PC-9 (cell line): ENCODE measurements at regions not wholly inside any gene's neighbourhood (a gene's known extent, or its start where the extent isn't known, plus 50 kb on each side); places are given as distances from the start of the nearest gene placed in this dataset.

Source experiments
- BruUV-seq: library from RNA; stranded (reverse); fragments of 400-500 nt; replicated peaks from 2 replicates; lab custom pipeline; 2021; lab: Mats Ljungman, UMichigan
- CTCF ChIA-PET: fragments of 300-600 bp; sonication (Branson Sonifier 250); formaldehyde crosslinking; loops from one replicate; lab custom pipeline; 2022; ENCODE audit warnings: antibody characterized with exemption; lab: Charles Lee
- POLR2A ChIA-PET: fragments of 300-600 bp; sonication (Branson Sonifier 250); formaldehyde crosslinking; loops from one replicate; lab custom pipeline; 2022; ENCODE audit warnings: antibody characterized with exemption; ENCODE audit not compliant: unreplicated experiment; lab: Charles Lee
- DNase-seq, 2 experiments: peaks; one replicate each; pipeline versions ENCODE4 v3.0.0 to v3.0.0-alpha.2; 2015 to 2022; ENCODE audit warnings: mixed read lengths in 1 of 2
- H2AFZ ChIP-seq: fragments of 200-600 bp; sonication (generic); 2 replicates; pipeline ENCODE4 v1.8.1; 2017; ENCODE audit warnings: antibody characterized with exemption
- H3F3A ChIP-seq: fragments of 200-600 bp; sonication (generic); 2 replicates; pipeline ENCODE4 v1.8.1; 2017; ENCODE audit warnings: antibody characterized with exemption, mild to moderate bottlenecking, low read depth; ENCODE audit not compliant: insufficient read depth
- H3K27ac ChIP-seq: fragments of 200-600 bp; sonication (generic); 2 replicates; pipeline ENCODE4 v1.6.1; 2016; ENCODE audit warnings: mixed run types
- H3K27me3 ChIP-seq: fragments of 200-600 bp; sonication (generic); 2 replicates; pipeline ENCODE4 v1.6.1; 2016; ENCODE audit warnings: low read depth, mixed run types; ENCODE audit not compliant: insufficient read depth
- H3K36me3 ChIP-seq: fragments of 200-600 bp; sonication (generic); 2 replicates; pipeline ENCODE4 v1.6.1; 2016; ENCODE audit warnings: low read depth, mixed run types
- H3K4me1 ChIP-seq: fragments of 200-600 bp; sonication (generic); replicated peaks from 2 replicates; pipeline ENCODE4 v1.6.1; 2016; ENCODE audit warnings: mixed run types; ENCODE audit not compliant: insufficient read depth
- H3K4me2 ChIP-seq: fragments of 200-600 bp; sonication (generic); 2 replicates; pipeline ENCODE4 v1.6.1; 2017; ENCODE audit warnings: mixed run types
- H3K4me3 ChIP-seq: fragments of 200-600 bp; sonication (generic); 2 replicates; pipeline ENCODE4 v1.6.1; 2016; ENCODE audit warnings: mixed run types
- H3K79me2 ChIP-seq: fragments of 200-600 bp; sonication (generic); 2 replicates; pipeline ENCODE4 v1.6.1; 2017; ENCODE audit warnings: low read depth, mixed run types
- H3K9me2 ChIP-seq: fragments of 200-600 bp; sonication (generic); 2 replicates; pipeline ENCODE4 v1.8.1; 2017; ENCODE audit warnings: mild to moderate bottlenecking; ENCODE audit not compliant: insufficient read depth
- H3K9me3 ChIP-seq: fragments of 200-600 bp; sonication (generic); 2 replicates; pipeline ENCODE4 v1.8.1; 2016; ENCODE audit warnings: low read depth; ENCODE audit not compliant: insufficient read depth
- H4K20me1 ChIP-seq: fragments of 200-600 bp; sonication (generic); 2 replicates; pipeline ENCODE4 v1.8.1; 2017; ENCODE audit not compliant: insufficient read depth
- EZH2 ChIP-seq: fragments of 200-600 bp; sonication (generic); IDR thresholded peaks from 2 replicates; pipeline ENCODE4 v1.8.0; 2017; ENCODE audit warnings: antibody characterized with exemption, low read depth
- intact Hi-C: fragments of 100-400 bp; cut with micrococcal nuclease; formaldehyde crosslinking; loops from one replicate; pipeline ENCODE4 v1.10.0; 2022; ENCODE audit not compliant: unreplicated experiment
- TF ChIP-seq, protein P1 (sequence below): fragments of 200-600 bp; sonication (generic); conservative IDR thresholded peaks from 2 replicates; pipeline ENCODE4 v1.6.1; 2017; ENCODE audit warnings: mixed run types, antibody characterized with exemption, mild to moderate bottlenecking, moderate library complexity

DNA sequence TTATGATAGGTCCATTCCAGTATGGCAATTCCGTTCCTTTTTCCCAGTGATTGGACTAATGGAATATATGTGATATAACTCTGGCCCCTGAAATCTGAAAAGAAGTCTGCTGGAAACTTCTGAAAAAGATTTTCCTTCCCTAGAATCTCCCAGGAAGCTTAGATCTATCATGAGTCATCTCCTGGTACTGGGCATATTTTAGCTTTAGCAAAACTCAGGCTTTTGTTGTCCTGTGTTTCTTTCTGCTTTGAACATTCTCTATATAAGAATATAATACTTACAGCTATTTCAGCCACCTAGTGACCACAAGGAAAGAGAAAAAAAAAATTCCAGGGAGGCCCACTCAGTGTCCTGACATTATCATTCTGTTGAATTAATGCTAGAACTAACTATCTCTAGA, 597.2 kb upstream of the GRIA3 start:
- intact Hi-C loops: no loop called here
- no peak overlapping the region for H3K4me2 ChIP-seq
- H3F3A ChIP-seq: no peaks in the 10 kb centered on the region
- H3K4me1 ChIP-seq: no peaks in the 10 kb centered on the region
- no peaks in the 10 kb centered on the region for H3K27me3 ChIP-seq
- no peak for TF ChIP-seq EZH2
- TF ChIP-seq, protein P1, sequence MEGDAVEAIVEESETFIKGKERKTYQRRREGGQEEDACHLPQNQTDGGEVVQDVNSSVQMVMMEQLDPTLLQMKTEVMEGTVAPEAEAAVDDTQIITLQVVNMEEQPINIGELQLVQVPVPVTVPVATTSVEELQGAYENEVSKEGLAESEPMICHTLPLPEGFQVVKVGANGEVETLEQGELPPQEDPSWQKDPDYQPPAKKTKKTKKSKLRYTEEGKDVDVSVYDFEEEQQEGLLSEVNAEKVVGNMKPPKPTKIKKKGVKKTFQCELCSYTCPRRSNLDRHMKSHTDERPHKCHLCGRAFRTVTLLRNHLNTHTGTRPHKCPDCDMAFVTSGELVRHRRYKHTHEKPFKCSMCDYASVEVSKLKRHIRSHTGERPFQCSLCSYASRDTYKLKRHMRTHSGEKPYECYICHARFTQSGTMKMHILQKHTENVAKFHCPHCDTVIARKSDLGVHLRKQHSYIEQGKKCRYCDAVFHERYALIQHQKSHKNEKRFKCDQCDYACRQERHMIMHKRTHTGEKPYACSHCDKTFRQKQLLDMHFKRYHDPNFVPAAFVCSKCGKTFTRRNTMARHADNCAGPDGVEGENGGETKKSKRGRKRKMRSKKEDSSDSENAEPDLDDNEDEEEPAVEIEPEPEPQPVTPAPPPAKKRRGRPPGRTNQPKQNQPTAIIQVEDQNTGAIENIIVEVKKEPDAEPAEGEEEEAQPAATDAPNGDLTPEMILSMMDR: no peak
- POLR2A ChIA-PET: no interaction called here
- H3K27ac ChIP-seq: no peak overlapping the region
- no peaks in the 10 kb centered on the region for H3K9me2 ChIP-seq
- no peaks in the 10 kb centered on the region for H3K9me3 ChIP-seq
- no peaks in the 10 kb centered on the region for H3K79me2 ChIP-seq
- H3K36me3 ChIP-seq: no peaks in the 10 kb centered on the region
- no TSS peak for BruUV-seq
- CTCF ChIA-PET: no interaction called here
- H2AFZ ChIP-seq: no peak overlapping the region
- H4K20me1 ChIP-seq: no peaks in the 10 kb centered on the region
- no peak overlapping the region for H3K4me3 ChIP-seq
- DNase-seq: no peak

DNA sequence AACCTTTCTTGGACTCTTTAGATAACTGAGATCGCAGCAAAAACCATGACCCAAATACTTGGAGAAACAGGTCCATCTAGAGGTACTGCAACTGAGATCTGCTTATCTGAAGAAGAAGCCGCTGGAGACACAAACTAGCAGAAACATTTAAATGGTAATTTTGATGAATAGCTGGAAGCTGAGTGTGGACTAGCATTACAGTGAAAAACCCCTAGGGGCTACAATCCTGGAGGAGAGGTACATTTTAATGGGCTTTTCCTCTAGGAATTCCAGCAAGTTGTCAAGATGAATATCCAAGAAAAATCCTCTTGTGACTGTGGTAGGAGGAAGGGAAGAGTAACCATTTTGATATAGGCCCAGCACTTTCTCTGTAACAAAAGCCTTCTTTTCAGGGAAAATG, 592.5 kb upstream of the GRIA3 start:
- Histone ChIP-seq H3K4me3 (no peak overlapping the region), H3K27me3 (no peaks in the 10 kb centered on the region), H3K4me2 (no peak overlapping the region), H3K36me3 (no peaks in the 10 kb centered on the region), H4K20me1 (no peaks in the 10 kb centered on the region), H3F3A (no peaks in the 10 kb centered on the region), H3K4me1 (no peaks in the 10 kb centered on the region), H2AFZ (no peak overlapping the region), H3K9me2 (no peaks in the 10 kb centered on the region), H3K27ac (no peak overlapping the region), H3K79me2 (no peaks in the 10 kb centered on the region), H3K9me3 (no peaks in the 10 kb centered on the region)
- no peak for DNase-seq
- no TSS peak for BruUV-seq
- TF ChIP-seq, protein P1: no peak
- TF ChIP-seq EZH2: no peak
- intact Hi-C loops: no loop called here
- ChIA-PET POLR2A (no interaction called here), CTCF (no interaction called here)

DNA sequence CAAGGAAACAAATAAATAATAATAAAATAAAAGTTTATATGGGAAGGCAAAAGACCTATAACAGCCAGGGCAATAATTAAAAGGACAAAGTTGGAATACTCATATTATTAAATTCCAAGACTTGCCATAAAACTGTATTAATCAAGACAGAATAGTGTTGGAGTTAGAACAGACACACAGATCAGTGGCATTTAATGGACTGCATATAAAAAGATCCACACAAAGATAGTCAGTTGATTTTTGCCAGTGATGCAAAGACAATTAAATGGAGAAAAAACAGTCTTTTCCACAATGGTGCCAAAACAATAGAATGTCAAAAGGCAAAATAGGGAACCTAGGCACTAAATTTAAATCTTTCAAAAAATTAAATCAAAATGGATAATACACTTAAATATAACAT, 587.1 kb upstream of the GRIA3 start:
- Histone ChIP-seq H3K9me2 (no peaks in the 10 kb centered on the region; the same call in 1 of the 2 replicates), H3K4me1 (no peaks in the 10 kb centered on the region), H3K4me2 (no peak overlapping the region), H3K9me3 (no peaks in the 10 kb centered on the region), H3K27me3 (no peaks in the 10 kb centered on the region), H4K20me1 (no peaks in the 10 kb centered on the region), H2AFZ (no peak overlapping the region), H3K4me3 (no peak overlapping the region), H3K27ac (no peak overlapping the region), H3K79me2 (no peaks in the 10 kb centered on the region), H3K36me3 (no peaks in the 10 kb centered on the region), H3F3A (no peaks in the 10 kb centered on the region)
- intact Hi-C loops: no loop called here
- no peak for TF ChIP-seq EZH2
- TF ChIP-seq, protein P1: no peak
- ChIA-PET POLR2A (no interaction called here), CTCF (no interaction called here)
- BruUV-seq: no TSS peak
- no peak for DNase-seq
